ENCODE measurements at regions not wholly inside any gene's neighbourhood (a gene's known extent, or its start where the extent isn't known, plus 50 kb on each side); places are given as distances from the start of the nearest gene placed in this dataset.

DNA sequence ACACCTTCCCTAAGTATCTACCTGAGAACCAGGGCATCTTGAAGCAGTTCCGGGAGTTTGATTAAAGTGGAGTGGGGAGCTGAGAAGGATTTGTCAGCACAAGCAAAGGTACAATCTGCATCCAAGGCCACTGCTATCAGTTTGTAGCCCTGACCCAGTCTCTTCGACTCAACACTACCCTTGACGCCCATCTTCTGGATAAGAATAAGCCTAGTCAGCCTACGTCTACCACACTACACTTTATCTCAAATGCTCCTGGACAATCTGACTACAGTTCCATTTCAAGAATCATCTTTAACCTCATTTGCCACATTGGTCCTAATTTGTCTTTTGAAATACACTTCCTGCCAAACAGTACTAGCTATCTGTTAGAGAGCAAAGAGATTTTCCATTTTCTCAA is 134.1 kb upstream of the C1GALT1 start:
- DNase-seq (ENCODE audit: low read depth in 4 of 4, low spot score in 1 of 4) = no peak

DNA sequence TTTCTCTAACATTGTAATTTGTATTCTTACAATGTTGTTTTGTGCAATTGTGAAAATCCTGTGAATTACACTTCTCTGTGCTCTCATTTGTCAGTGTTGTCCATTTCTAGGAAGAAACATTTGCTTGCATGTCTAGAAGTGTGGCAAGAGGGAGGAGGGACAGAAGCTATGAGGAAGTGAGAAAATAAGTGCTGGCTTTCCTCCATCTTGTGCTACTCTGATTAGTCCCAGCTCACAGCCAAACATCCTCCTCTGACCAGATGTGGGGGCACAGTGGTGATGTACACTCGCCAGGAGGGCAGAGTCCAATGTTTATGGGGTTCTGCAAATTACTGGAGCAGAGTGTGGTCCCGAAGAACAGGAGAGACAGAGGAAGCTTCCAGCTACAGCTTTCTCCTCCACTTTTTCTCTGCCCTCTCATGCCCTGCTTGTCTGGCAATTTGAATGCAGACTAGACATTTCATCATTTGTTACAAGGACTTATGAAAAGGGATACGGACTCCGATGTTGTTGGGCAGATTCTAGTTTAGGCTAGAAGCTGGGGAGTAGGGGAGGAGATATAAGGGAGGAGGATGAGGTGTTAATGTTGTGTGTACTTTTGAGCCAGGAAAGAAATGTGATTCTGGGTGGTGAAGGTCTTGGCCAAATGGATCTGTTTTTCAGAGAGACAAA is 131.0 kb upstream of the C1GALT1 start:
- DNase-seq (ENCODE audit: low read depth in 4 of 4, low spot score in 1 of 4) = no peak

DNA sequence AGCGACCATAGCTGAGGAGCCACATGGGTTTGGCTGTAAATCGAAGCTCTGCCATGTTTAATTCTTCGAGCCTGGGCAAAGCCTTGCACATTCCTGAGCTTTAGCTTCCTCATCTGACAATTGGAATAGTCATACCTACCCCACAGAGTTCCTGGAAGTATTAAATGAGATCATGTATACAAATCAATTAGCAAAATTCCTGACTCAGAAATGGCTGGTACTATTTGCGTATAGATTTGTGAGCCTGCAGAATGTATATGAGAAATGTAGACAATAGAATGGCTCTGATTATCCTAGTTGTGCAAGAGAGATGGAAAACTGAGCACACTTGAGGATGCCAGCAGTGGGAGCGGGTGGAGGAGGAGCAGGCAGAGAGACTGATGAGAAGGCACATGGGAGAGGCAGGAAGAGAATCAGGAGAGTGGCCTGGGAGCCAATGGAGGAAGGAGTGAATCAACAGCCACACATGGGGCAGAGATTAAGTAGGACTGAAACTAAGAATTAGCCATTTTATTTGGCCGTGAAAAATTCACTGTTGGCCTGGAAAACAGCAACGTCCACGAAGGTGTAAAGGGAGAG is 128.0 kb upstream of the C1GALT1 start:
- DNase-seq (ENCODE audit: low read depth in 4 of 4, low spot score in 1 of 4) = no peak

DNA sequence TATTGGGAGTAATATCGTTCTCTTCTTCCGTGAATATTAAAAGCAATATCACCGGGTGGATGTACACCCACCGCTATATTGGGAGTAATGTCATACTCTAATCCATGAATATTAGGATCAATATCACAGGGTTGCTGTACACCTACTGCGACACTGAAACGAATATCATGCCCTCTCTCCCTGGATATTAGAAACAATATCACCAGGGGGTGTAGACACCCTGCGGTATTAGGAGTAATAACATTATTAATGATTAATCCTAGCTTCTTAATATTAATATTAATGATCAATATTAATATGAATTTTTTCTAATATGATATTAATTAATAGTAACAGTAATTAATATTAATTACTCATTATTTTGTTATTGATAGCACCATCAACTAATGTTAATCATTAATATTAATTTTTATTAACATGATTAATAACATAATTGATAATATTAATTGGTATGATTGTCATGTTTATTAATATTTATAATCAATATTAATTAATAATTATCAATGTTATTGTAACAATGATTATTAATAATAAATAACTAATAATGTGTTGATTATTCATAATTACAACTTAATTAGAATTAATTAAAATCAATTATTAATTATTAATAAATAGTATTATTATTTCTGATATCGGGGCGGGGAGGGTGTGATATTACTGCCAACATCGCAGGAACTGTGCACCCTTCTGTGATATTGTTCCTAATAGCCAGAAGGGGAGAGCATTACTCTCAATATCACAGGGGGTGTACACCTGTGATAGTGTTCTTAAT is 121.3 kb upstream of the C1GALT1 start:
- DNase-seq (ENCODE audit: low read depth in 4 of 4, low spot score in 1 of 4) = no peak

DNA sequence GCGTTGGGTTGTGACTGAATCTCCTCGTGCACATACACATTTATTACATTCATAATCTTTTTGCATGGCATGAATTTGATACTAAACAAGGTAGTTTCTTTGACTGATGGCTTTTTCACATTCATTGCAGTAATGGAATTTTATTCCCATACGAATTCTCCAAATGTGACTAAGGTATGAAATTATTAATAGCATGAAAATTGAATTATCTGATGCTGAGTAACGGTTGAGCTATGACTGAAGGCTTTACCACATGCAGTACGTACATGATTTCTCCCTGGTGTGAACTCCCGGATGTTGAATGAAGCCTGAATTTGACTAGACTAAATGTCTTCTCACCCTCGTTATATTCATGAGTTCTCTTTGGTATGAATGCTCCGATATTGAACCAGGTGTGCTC is 104.4 kb upstream of the C1GALT1 start:
- no peak for DNase-seq (ENCODE audit: low read depth in 4 of 4, low spot score in 1 of 4)

DNA sequence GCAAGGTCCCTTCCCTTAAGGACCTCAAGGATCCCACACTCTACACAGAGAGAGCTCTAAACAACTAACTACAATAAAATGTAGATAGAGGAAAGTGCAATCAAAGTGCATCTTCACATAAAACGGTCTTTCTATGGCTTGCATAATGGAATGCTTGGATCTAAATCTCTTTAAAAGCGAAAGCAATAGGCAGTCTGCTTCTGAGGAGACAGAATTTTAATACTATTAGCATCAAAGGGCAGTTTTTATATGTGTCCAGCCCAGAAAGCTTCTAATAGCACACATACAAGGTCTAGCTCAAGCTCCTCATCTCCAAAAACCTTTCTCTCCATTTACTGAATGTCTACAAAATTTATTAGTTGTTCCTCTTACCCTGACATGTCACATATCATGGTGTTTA is 101.5 kb upstream of the C1GALT1 start:
- DNase-seq (ENCODE audit: low read depth in 4 of 4, low spot score in 1 of 4) = no peak

DNA sequence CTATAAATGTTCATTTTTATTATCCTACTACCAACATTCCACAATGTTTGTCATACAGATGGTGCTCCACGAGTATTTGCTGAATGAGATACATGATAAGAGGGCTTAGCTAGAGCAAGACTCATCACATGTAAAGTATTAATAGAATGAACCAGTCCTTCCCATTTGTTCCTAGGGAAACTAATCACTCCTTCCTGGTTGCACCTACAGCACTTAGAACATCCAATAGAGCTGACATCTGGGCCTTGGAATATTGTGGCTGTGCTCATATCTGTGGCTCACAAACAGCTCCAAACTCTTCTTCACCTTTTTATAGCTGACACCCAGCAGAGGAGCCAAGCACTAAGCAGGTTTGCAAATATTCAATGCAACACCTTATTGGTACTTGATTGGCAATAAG is 91.9 kb upstream of the C1GALT1 start:
- no peak for DNase-seq (ENCODE audit: low read depth in 4 of 4, low spot score in 1 of 4)

DNA sequence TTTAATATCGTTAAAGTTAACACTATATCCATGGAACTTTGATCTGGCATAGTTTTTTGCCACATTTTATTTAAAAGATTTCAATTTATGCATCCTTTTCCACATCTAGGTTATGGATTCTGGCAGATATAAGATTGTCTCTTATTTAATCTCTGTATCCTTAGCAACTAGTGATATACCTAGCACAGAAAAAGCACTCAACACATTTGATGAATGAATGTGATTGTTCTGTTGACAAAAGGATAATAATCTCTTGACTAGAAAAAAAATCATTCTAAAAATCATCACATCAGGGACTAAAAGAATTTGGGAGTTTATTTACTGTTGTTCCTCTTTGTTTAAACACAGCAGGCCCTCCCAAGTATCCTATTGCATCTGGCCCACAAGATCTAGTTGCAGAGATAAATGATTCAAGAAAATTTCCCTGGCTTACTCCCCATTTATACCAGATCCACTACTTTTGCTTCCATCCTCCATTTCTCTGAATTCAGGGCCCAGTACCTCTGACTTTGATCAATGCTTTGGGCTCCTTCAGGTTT is 84.0 kb upstream of the C1GALT1 start:
- DNase-seq (ENCODE audit: low read depth in 4 of 4, low spot score in 1 of 4) = no peak

DNA sequence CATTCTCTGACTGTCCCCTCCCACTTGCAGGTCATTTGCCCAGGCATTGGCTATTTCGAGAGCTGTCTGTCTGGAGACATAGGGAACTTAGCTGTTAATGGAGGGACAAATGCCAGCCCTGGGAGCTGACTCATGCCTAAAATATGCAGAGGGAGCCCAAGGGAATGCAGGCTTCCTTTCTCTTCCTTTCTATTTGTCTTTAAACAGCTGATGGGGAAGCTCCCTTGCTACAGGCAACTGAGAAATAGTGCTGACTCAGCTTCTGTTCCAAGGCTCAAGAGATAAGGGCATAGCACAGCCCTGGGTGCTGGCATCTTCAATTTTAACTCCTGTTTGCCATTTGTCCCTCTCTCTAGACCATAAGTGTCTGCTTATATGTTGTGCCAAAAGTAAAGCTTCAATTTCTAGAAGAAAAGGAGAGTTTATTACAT is 82.7 kb upstream of the C1GALT1 start:
- DNase-seq (ENCODE audit: low read depth in 4 of 4, low spot score in 1 of 4) = no peak

DNA sequence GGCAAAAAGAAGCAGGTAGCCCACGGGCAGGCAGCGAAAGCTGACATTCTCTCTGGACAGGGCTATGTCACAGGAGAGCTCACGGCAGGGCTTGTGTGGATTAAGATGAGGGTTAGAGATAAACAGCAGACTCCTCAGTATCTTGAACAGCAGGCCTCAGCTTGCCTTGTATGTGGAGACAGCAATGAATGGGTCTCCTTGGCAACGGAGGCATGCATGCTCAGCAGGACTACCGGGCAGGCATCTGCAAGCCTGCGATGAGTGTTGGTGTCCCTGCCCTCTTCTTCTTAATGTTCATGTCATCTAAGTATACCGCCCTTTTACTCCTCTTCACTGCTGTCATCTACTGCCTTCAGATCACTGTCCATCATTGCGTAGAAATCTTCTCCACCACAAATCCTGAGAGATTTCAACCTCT is 81.9 kb upstream of the C1GALT1 start:
- DNase-seq (ENCODE audit: low read depth in 4 of 4, low spot score in 1 of 4) = no peak

DNA sequence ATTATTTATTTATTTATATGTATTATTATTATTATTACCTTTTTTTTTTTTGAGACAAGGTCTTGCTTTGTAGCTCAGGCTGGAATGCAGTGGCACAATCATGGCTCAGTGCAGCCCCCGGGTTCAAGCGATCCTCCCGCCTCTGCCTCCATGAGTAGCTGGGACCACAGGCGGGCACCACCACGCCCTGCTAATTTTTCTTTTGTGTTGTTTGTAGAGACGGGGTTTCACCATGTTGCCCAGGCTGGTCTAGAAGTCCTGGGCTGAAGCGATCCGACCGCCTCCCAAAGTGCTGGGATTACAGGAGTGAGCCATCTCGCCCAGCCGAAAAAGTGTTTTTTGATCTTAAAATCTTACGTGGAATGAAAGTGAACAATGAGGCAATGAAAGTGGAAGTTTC is 79.4 kb upstream of the C1GALT1 start:
- no peak for DNase-seq (ENCODE audit: low read depth in 4 of 4, low spot score in 1 of 4)

DNA sequence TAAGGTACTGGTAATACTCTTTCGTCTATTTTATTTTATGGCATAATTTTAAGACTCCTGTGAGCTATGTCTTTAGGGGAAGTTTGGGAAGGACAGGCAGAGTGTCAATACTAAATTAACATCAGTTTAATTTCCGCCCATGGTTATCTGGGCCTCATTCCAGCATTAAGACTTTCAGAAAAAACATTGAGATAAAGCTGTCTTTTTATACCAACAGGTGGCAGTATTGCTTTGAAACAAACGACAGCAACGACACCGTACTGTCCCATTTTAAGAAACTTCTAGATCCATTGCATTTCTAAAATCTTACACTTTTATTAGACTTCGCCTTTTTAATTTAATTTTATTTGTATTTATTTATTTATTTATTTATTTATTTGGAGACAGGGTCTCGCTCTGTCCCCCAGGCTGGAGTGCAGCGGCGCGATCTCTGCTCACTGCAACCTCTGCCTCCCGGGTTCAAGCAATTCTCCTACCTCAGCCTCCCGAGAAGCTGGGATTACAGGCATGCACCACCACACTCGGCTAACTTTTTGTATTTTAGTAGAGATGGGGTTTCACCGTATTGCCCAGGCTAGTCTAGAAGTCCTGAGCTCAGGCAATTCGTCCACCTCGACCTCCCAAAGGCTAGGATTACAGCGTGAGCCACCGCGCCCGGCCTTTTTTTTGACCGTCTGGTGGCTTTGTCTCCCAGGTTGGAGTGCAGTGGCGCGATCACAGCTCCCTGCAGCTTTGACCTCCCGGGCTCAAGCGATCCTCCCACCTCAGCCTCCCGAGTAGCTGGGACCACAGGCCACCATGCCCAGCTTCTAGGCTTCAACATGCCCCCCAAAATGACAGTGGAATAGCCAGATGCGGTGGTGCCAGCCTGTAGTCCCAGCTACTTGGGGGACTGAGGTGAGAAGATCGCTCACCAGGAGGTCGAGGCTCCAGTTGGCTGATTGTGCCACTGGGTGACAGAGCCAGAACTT is 78.7 kb upstream of the C1GALT1 start:
- DNase-seq (ENCODE audit: low read depth in 4 of 4, low spot score in 1 of 4) = no peak

DNA sequence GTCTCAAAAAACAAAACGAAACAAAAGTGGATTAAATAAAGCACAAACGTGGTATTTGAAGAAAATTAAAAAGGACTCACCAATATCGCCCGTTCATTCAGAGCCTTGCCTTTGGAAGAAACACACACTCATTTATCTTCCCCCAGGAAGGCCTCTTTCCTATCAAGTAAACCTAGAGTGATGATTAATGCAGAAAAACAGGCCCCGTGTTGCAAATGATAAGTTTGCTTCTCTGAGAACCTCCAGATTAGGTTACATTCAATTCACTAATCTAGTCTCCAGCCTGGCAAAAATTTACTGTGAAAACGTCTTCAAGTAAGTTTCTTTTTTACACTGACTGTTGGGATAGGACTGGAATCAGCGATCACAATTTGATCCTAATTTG is 78.0 kb upstream of the C1GALT1 start:
- no peak for DNase-seq (ENCODE audit: low read depth in 4 of 4, low spot score in 1 of 4)

DNA sequence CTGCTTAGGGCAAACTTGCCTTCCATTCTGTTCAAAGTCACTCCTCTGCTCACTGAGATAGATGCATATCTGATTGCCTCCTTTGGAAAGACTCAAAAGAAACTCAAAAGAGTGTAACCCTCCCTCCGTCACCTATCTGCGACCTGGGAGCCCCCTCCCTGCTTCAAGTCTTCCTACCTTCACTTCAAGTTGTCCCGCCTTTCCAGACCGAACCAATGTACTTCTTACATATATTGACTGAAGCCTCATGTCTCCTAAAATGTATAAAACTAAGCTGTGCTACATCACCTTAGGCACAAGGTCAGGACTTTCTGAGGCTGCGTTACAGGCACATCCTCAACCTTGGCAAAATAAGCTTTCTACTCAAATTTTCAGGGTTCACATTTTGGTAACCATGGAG is 77.4 kb upstream of the C1GALT1 start:
- DNase-seq (ENCODE audit: low read depth in 4 of 4, low spot score in 1 of 4) = no peak

DNA sequence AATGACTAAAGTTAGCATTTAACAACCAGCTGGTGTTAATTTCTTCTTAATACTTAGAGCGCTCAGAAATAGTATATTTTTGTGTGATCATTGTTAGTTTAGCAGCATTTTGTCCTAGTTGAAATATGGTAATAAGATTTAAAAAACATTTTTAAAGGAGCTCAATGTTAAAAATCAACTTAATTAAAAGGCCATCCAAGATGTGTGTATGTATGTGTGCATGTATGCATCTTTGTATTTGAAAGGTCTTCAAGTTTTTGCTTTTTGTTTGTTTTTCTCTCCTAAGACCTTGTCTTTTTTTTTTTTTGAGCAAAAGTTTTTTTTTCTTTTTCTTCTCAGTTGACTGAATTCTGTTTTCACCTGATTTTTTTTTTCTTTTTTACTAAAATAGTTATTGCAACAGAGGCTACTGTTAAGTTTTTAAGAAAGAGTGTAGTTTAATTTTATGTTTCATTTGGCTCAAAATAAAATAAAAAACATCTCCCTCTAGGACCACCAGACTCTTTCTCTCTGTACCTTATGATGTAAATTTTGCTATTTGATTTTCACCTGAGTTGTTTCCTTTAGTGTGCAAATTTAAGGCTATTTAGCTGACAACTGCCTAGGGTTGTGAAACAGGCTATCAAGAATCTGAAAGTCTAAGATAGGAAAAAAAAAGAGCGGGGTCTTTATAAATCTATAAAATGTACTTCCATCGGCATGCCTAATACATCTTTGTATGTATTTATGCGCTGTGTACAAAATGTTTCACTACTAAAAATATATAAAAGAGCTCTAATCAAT is 76.4 kb upstream of the C1GALT1 start:
- no peak for DNase-seq (ENCODE audit: low read depth in 4 of 4, low spot score in 1 of 4)

DNA sequence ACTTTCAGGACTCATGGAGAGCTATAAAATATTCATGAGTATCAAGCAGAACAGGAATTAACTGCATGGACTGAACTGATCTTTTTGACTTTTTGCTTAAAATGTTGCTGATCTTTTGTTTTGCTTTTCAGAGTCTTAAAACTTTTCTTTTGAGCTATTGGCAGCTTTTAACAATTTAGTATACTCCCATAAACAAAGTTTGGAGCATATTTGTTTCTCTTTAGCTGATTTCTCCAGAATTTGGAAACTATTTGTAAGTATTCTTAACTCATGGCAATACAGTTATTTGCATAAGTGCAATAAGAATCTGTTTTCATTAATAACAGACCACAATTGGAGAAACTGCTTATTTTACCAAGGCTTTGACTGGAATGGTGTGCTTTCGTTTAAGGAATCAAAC is 73.4 kb upstream of the C1GALT1 start:
- no peak for DNase-seq (ENCODE audit: low read depth in 4 of 4, low spot score in 1 of 4)

DNA sequence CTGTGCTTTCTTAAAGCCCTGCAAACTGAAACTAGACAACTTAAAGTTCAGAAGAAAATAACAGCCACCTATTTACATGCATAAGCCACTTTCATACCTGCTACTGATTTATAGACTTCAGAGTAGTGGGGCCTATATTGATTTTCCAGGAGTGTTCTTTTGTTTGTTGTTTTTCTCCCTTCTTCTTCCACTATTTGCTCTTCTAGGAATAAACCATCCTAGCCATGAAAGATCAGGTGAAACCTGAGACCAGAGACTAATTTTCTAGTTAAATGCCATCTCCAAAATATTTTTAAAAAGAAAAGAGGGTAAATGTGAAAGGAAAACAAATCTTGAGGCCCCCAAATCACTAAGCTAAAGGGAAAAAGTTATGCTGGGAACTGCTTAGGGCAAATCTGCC is 72.4 kb upstream of the C1GALT1 start:
- DNase-seq (ENCODE audit: low read depth in 4 of 4, low spot score in 1 of 4) = no peak

DNA sequence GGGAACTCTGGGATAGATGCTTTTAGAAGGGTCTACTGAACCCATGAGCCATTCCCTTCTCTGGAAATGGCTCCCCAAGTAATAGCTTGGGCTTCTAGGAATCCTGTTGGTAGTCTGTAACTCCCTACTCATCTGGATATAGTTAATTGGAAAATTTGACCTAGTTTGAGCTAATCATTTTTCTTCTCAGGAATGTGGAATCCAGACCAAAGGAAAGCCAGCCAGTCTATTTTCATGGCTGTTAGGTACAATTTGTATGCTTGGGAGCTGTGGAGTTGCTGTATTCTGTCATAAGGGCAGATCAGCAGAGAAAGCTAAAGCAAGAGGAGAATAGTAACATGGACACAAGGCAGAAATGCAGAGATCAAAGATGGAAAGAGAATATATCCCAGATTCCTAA is 71.6 kb upstream of the C1GALT1 start:
- DNase-seq (ENCODE audit: low read depth in 4 of 4, low spot score in 1 of 4) = no peak

DNA sequence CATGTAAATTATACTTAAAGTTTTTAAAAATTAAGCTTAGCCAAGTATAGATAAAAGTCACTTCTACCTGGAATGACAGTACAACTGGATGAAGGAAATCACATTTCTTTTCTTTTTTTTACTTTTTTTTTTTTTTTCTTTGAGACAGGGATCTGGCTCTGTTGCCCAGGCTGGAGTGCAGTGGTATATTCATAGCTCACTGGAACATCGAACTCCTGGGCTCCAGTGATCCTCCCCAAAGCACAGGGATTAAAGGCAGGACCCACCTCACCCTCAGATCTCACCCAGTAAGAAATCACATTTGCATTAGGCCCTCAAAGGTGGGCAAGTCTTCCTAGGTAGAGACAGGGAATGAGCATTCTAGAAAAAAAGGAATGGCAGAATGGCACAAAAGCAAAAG is 69.5 kb upstream of the C1GALT1 start:
- DNase-seq (ENCODE audit: low read depth in 4 of 4, low spot score in 1 of 4) = no peak

DNA sequence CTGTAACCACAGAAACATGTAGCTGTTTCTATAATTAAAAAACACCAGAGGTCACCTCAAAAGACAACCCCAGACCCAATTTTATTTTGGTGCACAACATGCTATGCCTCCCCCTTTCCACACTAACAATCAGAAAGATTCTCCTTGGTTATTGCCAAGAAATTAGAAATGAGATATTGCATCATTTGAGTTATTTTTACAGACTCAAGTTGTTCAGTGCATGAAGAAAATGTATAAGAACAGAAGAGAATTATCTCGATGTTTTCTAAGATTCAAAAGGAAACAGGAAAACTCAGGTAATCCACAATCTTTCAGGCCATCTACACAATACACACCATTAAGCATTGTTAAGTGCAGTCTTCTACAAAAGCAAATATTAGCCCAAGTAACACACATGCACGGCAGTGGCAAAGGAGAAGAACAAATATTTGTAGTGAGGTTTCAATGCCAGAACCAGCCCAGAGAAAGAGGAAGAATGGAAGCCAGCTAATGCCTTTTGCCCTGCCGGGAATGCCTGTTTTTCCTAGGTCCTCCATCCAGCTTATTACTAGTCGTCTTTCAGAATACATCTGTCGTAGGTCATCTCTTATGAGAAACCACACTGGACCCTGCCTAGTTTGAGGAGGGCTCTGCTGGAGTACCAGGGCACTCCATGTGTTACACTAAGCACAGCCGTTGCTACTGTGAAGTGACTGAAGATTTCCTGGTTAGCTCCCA is 67.6 kb upstream of the C1GALT1 start:
- no peak for DNase-seq (ENCODE audit: low read depth in 4 of 4, low spot score in 1 of 4)
